Astrocyte (in vitro differentiated cells and primary cell): ENCODE measurements at regions not wholly inside any gene's neighbourhood (a gene's known extent, or its start where the extent isn't known, plus 50 kb on each side); places are given as distances from the start of the nearest gene placed in this dataset.

Experiments
- DNase-seq: peaks from one replicate; pipeline ENCODE4 v3.0.0-alpha.2; 2010; ENCODE audit warnings: low read depth
- FAIRE-seq: peaks from 2 replicates; lab custom pipeline; 2011; peaks lifted over from hg19 to GRCh38; lab: Jason Lieb, UNC
- H2AFZ ChIP-seq: 2 replicates; pipeline ENCODE4 v1.6.0; 2012; ENCODE audit warnings: low read depth, low read length, inconsistent platforms
- H3K27ac ChIP-seq: 2 replicates; pipeline ENCODE4 v1.5.1; 2011; ENCODE audit warnings: low read depth, low read length, inconsistent platforms
- H3K27me3 ChIP-seq: 2 replicates; pipeline ENCODE4 v1.6.0; 2011; ENCODE audit warnings: low read length, inconsistent platforms; ENCODE audit not compliant: insufficient read depth
- H3K36me3 ChIP-seq: 2 replicates; pipeline ENCODE4 v1.5.1; 2011; ENCODE audit warnings: low read length, inconsistent platforms; ENCODE audit not compliant: insufficient read depth
- H3K4me1 ChIP-seq: 2 replicates; pipeline ENCODE4 v1.5.1; 2011; ENCODE audit warnings: low read length, inconsistent platforms; ENCODE audit not compliant: insufficient read depth
- H3K4me2 ChIP-seq: 2 replicates; pipeline ENCODE4 v1.6.0; 2012; ENCODE audit warnings: low read length, inconsistent platforms
- H3K4me3 ChIP-seq: 2 replicates; pipeline ENCODE4 v1.5.1; 2011; ENCODE audit warnings: low read depth, mild to moderate bottlenecking, low read length, inconsistent platforms; ENCODE audit not compliant: insufficient read depth
- H3K79me2 ChIP-seq: 2 replicates; pipeline ENCODE4 v1.6.0; 2012; ENCODE audit warnings: mild to moderate bottlenecking, low read length, inconsistent platforms; ENCODE audit not compliant: insufficient read depth
- H3K9ac ChIP-seq: 2 replicates; pipeline ENCODE4 v1.6.0; 2012; ENCODE audit warnings: mild to moderate bottlenecking, low read length, inconsistent platforms
- H3K9me3 ChIP-seq: 2 replicates; pipeline ENCODE4 v1.5.1; 2012; ENCODE audit warnings: low read depth, mild to moderate bottlenecking, low read length, inconsistent platforms; ENCODE audit not compliant: insufficient read depth
- H4K20me1 ChIP-seq: 2 replicates; pipeline ENCODE4 v1.6.0; 2012; ENCODE audit warnings: low read length, inconsistent platforms; ENCODE audit not compliant: insufficient read depth
- H3K27ac Mint-ChIP-seq: one replicate; pipeline ENCODE4 v1.8.0; 2021; ENCODE audit warnings: mild to moderate bottlenecking, mixed read lengths; ENCODE audit not compliant: unreplicated experiment
- H3K27me3 Mint-ChIP-seq: one replicate; pipeline ENCODE4 v1.8.0; 2021; ENCODE audit warnings: low read depth, mixed read lengths; ENCODE audit not compliant: unreplicated experiment
- H3K36me3 Mint-ChIP-seq: one replicate; pipeline ENCODE4 v1.8.0; 2021; ENCODE audit warnings: low read depth, mixed read lengths; ENCODE audit not compliant: unreplicated experiment
- H3K4me1 Mint-ChIP-seq: one replicate; pipeline ENCODE4 v1.8.0; 2021; ENCODE audit warnings: low read depth, mixed read lengths; ENCODE audit not compliant: unreplicated experiment
- H3K4me3 Mint-ChIP-seq: one replicate; pipeline ENCODE4 v1.8.0; 2021; ENCODE audit warnings: mild to moderate bottlenecking, moderate library complexity, mixed read lengths; ENCODE audit not compliant: unreplicated experiment
- H3K9me3 Mint-ChIP-seq: one replicate; pipeline ENCODE4 v1.8.0; 2021; ENCODE audit warnings: mild to moderate bottlenecking, mixed read lengths; ENCODE audit not compliant: unreplicated experiment
- CTCF ChIP-seq: IDR thresholded peaks from 2 replicates; pipeline ENCODE4 v1.5.1; 2011; ENCODE audit warnings: low read depth, mild to moderate bottlenecking, inconsistent platforms, low read length, moderate library complexity; ENCODE audit not compliant: insufficient read depth
- EZH2 ChIP-seq: IDR thresholded peaks from 2 replicates; pipeline ENCODE4 v1.6.1; 2012; ENCODE audit warnings: mild to moderate bottlenecking, low read length, inconsistent platforms; ENCODE audit not compliant: insufficient read depth

GRCh38 chr16:8138666-8139065 is 451.6 kb downstream of the TMEM114 start:
- Histone ChIP-seq H3K79me2 (no peaks in the 10 kb centered on the region), H3K36me3 (no peaks in the 10 kb centered on the region), H2AFZ (no peak overlapping the region), H4K20me1 (no peaks in the 10 kb centered on the region), H3K4me2 (no peak overlapping the region), H3K4me3 (no peak overlapping the region), H3K9me3 (no peaks in the 10 kb centered on the region), H3K4me1 (no peaks in the 10 kb centered on the region), H3K27me3 (no peaks in the 10 kb centered on the region), H3K27ac (no peak overlapping the region), H3K9ac (no peak overlapping the region)
- DNase-seq, result no peak
- no peak for TF ChIP-seq EZH2
- TF ChIP-seq CTCF, result no peak
- no peaks in the 10 kb centered on the region for H3K27me3 Mint-ChIP-seq
- no peaks in the 10 kb centered on the region for H3K4me1 Mint-ChIP-seq
- H3K27ac Mint-ChIP-seq, result no peak overlapping the region
- no peak overlapping the region for H3K4me3 Mint-ChIP-seq
- no peaks in the 10 kb centered on the region for H3K36me3 Mint-ChIP-seq
- FAIRE-seq, result no peak
- H3K9me3 Mint-ChIP-seq, result no peaks in the 10 kb centered on the region

GRCh38 chr16:8137606-8138005 is 452.7 kb downstream of the TMEM114 start:
- Mint-ChIP-seq H3K27me3 (no peaks in the 10 kb centered on the region), H3K4me1 (no peaks in the 10 kb centered on the region), H3K36me3 (no peaks in the 10 kb centered on the region), H3K9me3 (no peaks in the 10 kb centered on the region), H3K27ac (no peak overlapping the region), H3K4me3 (no peak overlapping the region)
- Histone ChIP-seq H3K36me3 (no peaks in the 10 kb centered on the region), H3K79me2 (no peaks in the 10 kb centered on the region), H3K9me3 (no peaks in the 10 kb centered on the region), H3K4me2 (no peak overlapping the region), H3K4me3 (no peak overlapping the region), H3K27me3 (no peaks in the 10 kb centered on the region), H3K9ac (no peak overlapping the region), H2AFZ (no peak overlapping the region), H4K20me1 (no peaks in the 10 kb centered on the region), H3K27ac (no peak overlapping the region), H3K4me1 (no peaks in the 10 kb centered on the region)
- TF ChIP-seq EZH2 (no peak), CTCF (no peak)
- no peak for DNase-seq
- FAIRE-seq, result no peak

- DNase-seq, result no peak
- Histone ChIP-seq H3K4me3 (no peak overlapping the region), H3K79me2 (no peaks in the 10 kb centered on the region), H3K4me2 (no peak overlapping the region), H3K4me1 (no peaks in the 10 kb centered on the region), H2AFZ (no peak overlapping the region), H3K36me3 (no peaks in the 10 kb centered on the region), H4K20me1 (no peaks in the 10 kb centered on the region), H3K27me3 (no peaks in the 10 kb centered on the region), H3K9ac (no peak overlapping the region), H3K9me3 (peaks cover 3% of the 10 kb centered on the region), H3K27ac (no peak overlapping the region)
- TF ChIP-seq CTCF, result no peak
- no peak for TF ChIP-seq EZH2
- Mint-ChIP-seq H3K36me3 (no peaks in the 10 kb centered on the region), H3K4me1 (no peaks in the 10 kb centered on the region), H3K9me3 (no peaks in the 10 kb centered on the region), H3K4me3 (no peak overlapping the region), H3K27ac (no peak overlapping the region), H3K27me3 (peaks cover 3% of the 10 kb centered on the region)
- FAIRE-seq, result no peak
Measured at GRCh38 chr16:8130197-8130596, 460.1 kb downstream of the TMEM114 start.
